ENCODE measurements at regions not wholly inside any gene's neighbourhood (a gene's known extent, or its start where the extent isn't known, plus 50 kb on each side); places are given as distances from the start of the nearest gene placed in this dataset.

DNA sequence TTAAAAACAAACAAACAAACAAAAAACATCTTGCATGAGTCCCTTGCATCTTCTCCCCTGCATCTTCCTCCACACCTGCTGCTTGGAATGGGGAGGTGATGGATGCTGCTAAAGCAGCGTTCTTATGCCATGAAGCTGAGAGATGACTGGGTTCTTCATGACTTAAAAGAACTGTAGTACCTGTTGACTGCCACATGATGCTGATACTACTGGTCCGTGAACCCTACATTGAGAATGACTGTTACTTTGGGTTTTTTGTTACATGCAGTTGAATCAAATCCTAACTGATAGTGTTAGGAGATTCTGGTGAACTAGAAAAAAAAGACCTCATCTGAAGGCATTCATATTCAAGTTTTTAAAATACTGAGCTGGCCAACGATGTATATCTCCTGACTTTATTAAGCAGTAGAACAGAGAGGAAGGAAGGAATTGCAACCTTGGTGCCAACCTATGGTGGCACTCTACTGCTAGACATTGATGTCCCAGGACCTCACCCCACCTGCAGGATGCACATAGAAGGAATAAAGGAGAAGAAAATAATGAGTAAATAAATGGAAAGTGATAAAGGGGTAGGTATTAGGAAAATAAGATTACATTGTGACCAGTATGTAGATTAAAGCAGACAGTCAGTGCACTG, 63.2 kb upstream of the SPAG16 start:
- CTCF ChIA-PET = no interaction called here
- H3K27ac ChIP-seq (ENCODE audit: extremely low read depth, low read depth, low read length) = no peak overlapping the region
- H3K9me3 ChIP-seq (ENCODE audit: control insufficient read depth, insufficient read depth, low read depth, low read length) = no peaks in the 10 kb centered on the region
- H3K36me3 ChIP-seq (ENCODE audit: control insufficient read depth in 2 of 2, insufficient read depth in 1 of 2, low read length in 2 of 2) = no peaks in the 10 kb centered on the region
- no peak for TF ChIP-seq SP3 (tag by site-specific recombination; IDR thresholded peaks at IDR 0.05)
- TF ChIP-seq SCRT2 (tag by site-specific recombination; IDR thresholded peaks at IDR 0.05) = 0 out of 2 replicates have a peak, but pooled peaks have one; percentile 17
- POLR2A ChIA-PET = no interaction called here
- H3K4me1 ChIP-seq (ENCODE audit: control insufficient read depth, insufficient read depth, low read length) = no peaks in the 10 kb centered on the region
- H3K4me3 ChIP-seq (ENCODE audit: low read depth, low read length) = no peak overlapping the region

DNA sequence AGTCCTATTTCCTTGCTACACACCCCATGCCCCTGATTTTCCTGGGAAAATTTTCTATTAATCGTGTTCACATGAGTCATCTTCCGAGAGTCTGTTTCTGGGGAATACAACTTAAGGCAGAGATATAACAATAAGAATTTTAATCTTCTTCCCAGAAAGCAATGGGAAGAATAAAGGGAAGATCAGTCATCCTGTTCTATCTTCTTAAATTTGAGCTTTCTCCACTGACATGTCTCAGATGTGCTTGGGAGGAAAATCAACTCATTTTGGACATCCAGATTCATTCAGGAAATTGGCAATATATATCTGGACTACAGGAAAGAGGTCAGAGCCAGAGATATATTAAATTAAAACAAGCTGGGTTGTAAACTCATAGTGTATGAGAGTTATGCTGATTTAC, 62.3 kb upstream of the SPAG16 start:
- TF ChIP-seq YY1 (tag by site-specific recombination; IDR thresholded peaks at IDR 0.05) = no peak
- TF ChIP-seq ZNF324 (tag by site-specific recombination; IDR thresholded peaks at IDR 0.05) = no peak
- TF ChIP-seq ZNF169 (tag by site-specific recombination; IDR thresholded peaks at IDR 0.05) = no peak
- TF ChIP-seq ZNF174 (tag by site-specific recombination; IDR thresholded peaks at IDR 0.05) = no peak
- TF ChIP-seq ZNF366 (tag by site-specific recombination; conservative IDR thresholded peaks at IDR 0.05) = no peak
- no peak for TF ChIP-seq ZNF214 (tag by site-specific recombination; IDR thresholded peaks at IDR 0.05; ENCODE audit: borderline replicate concordance)
- TF ChIP-seq ZNF747 (tag by site-specific recombination; IDR thresholded peaks at IDR 0.05) = no peak
- TF ChIP-seq ZNF341 (tag by site-specific recombination; IDR thresholded peaks at IDR 0.05; ENCODE audit: low read depth) = no peak
- TF ChIP-seq ZNF426 (tag by site-specific recombination; IDR thresholded peaks at IDR 0.05) = no peak
- TF ChIP-seq, protein P1, sequence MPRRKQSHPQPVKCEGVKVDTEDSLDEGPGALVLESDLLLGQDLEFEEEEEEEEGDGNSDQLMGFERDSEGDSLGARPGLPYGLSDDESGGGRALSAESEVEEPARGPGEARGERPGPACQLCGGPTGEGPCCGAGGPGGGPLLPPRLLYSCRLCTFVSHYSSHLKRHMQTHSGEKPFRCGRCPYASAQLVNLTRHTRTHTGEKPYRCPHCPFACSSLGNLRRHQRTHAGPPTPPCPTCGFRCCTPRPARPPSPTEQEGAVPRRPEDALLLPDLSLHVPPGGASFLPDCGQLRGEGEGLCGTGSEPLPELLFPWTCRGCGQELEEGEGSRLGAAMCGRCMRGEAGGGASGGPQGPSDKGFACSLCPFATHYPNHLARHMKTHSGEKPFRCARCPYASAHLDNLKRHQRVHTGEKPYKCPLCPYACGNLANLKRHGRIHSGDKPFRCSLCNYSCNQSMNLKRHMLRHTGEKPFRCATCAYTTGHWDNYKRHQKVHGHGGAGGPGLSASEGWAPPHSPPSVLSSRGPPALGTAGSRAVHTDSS (tag by site-specific recombination; IDR thresholded peaks at IDR 0.05) = no peak
- TF ChIP-seq ZNF266 (tag by site-specific recombination; IDR thresholded peaks at IDR 0.05; ENCODE audit: low read depth) = no peak
- Histone ChIP-seq H3K27ac (ENCODE audit: extremely low read depth, low read depth, low read length) (no peak overlapping the region), H3K4me1 (ENCODE audit: control insufficient read depth, insufficient read depth, low read length) (no peaks in the 10 kb centered on the region), H3K36me3 (ENCODE audit: control insufficient read depth in 2 of 2, insufficient read depth in 1 of 2, low read length in 2 of 2) (no peaks in the 10 kb centered on the region), H3K9me3 (ENCODE audit: control insufficient read depth, insufficient read depth, low read depth, low read length) (no peaks in the 10 kb centered on the region), H3K4me3 (ENCODE audit: low read depth, low read length) (no peak overlapping the region)
- POLR2A ChIA-PET = no interaction called here
- CTCF ChIA-PET = no interaction called here

DNA sequence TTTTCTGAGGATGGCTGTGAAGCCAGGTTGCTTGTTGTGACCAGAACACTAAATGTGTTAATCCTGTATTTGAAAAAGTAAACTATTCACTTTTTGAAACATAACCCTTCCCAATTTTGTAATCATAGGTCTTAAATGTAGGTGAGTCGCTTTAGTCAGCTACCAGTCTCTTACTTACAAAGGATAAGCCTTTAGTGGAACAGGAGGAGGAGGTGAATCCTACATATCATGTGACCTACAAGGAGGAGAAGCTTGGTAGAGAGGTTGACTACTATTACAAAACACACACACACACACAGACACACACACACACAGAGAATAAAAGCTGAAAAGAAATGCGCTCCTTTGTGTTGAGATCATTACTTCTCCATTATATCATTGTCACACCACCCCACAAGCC, 59.9 kb upstream of the SPAG16 start:
- no peaks in the 10 kb centered on the region for H3K9me3 ChIP-seq (ENCODE audit: control insufficient read depth, insufficient read depth, low read depth, low read length)
- H3K36me3 ChIP-seq (ENCODE audit: control insufficient read depth in 2 of 2, insufficient read depth in 1 of 2, low read length in 2 of 2) = no peaks in the 10 kb centered on the region
- ChIA-PET CTCF (interaction anchor here (0.5 to 0.6 kb wide), 3 partner anchors 11 to 1218 kb away, joined by 3 read pairs; no protein-coding TSS in a partner anchor), POLR2A (no interaction called here)
- no peak overlapping the region for H3K27ac ChIP-seq (ENCODE audit: extremely low read depth, low read depth, low read length)
- no peaks in the 10 kb centered on the region for H3K4me1 ChIP-seq (ENCODE audit: control insufficient read depth, insufficient read depth, low read length)
- no peak overlapping the region for H3K4me3 ChIP-seq (ENCODE audit: low read depth, low read length)
- TF ChIP-seq, protein P2, sequence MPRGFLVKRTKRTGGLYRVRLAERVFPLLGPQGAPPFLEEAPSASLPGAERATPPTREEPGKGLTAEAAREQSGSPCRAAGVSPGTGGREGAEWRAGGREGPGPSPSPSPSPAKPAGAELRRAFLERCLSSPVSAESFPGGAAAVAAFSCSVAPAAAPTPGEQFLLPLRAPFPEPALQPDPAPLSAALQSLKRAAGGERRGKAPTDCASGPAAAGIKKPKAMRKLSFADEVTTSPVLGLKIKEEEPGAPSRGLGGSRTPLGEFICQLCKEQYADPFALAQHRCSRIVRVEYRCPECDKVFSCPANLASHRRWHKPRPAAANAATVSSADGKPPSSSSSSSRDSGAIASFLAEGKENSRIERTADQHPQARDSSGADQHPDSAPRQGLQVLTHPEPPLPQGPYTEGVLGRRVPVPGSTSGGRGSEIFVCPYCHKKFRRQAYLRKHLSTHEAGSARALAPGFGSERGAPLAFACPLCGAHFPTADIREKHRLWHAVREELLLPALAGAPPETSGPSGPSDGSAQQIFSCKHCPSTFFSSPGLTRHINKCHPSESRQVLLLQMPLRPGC (tag by site-specific recombination; IDR thresholded peaks at IDR 0.05) = no peak
- TF ChIP-seq, protein P3, sequence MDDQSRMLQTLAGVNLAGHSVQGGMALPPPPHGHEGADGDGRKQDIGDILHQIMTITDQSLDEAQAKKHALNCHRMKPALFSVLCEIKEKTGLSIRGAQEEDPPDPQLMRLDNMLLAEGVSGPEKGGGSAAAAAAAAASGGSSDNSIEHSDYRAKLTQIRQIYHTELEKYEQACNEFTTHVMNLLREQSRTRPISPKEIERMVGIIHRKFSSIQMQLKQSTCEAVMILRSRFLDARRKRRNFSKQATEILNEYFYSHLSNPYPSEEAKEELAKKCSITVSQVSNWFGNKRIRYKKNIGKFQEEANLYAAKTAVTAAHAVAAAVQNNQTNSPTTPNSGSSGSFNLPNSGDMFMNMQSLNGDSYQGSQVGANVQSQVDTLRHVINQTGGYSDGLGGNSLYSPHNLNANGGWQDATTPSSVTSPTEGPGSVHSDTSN (CRISPR knock-in tag; IDR thresholded peaks at IDR 0.05) = no peak
- TF ChIP-seq, protein P4, sequence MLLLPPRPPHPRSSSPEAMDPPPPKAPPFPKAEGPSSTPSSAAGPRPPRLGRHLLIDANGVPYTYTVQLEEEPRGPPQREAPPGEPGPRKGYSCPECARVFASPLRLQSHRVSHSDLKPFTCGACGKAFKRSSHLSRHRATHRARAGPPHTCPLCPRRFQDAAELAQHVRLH (tag by site-specific recombination; IDR thresholded peaks at IDR 0.05) = no peak
- TF ChIP-seq ZNF248 (tag by site-specific recombination; IDR thresholded peaks at IDR 0.05) = no peak
- TF ChIP-seq, protein P5, sequence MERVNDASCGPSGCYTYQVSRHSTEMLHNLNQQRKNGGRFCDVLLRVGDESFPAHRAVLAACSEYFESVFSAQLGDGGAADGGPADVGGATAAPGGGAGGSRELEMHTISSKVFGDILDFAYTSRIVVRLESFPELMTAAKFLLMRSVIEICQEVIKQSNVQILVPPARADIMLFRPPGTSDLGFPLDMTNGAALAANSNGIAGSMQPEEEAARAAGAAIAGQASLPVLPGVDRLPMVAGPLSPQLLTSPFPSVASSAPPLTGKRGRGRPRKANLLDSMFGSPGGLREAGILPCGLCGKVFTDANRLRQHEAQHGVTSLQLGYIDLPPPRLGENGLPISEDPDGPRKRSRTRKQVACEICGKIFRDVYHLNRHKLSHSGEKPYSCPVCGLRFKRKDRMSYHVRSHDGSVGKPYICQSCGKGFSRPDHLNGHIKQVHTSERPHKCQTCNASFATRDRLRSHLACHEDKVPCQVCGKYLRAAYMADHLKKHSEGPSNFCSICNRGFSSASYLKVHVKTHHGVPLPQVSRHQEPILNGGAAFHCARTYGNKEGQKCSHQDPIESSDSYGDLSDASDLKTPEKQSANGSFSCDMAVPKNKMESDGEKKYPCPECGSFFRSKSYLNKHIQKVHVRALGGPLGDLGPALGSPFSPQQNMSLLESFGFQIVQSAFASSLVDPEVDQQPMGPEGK (tag by site-specific recombination; IDR thresholded peaks at IDR 0.05) = no peak
- TF ChIP-seq ZNF416 (tag by site-specific recombination; IDR thresholded peaks at IDR 0.05) = no peak
- TF ChIP-seq ZNF423 (tag by site-specific recombination; IDR thresholded peaks at IDR 0.05) = no peak
- TF ChIP-seq ZBTB17 (tag by site-specific recombination; IDR thresholded peaks at IDR 0.05) = no peak
- TF ChIP-seq, protein P6, sequence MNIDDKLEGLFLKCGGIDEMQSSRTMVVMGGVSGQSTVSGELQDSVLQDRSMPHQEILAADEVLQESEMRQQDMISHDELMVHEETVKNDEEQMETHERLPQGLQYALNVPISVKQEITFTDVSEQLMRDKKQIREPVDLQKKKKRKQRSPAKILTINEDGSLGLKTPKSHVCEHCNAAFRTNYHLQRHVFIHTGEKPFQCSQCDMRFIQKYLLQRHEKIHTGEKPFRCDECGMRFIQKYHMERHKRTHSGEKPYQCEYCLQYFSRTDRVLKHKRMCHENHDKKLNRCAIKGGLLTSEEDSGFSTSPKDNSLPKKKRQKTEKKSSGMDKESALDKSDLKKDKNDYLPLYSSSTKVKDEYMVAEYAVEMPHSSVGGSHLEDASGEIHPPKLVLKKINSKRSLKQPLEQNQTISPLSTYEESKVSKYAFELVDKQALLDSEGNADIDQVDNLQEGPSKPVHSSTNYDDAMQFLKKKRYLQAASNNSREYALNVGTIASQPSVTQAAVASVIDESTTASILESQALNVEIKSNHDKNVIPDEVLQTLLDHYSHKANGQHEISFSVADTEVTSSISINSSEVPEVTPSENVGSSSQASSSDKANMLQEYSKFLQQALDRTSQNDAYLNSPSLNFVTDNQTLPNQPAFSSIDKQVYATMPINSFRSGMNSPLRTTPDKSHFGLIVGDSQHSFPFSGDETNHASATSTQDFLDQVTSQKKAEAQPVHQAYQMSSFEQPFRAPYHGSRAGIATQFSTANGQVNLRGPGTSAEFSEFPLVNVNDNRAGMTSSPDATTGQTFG (tag by site-specific recombination; IDR thresholded peaks at IDR 0.05; ENCODE audit: borderline replicate concordance) = no peak
- no peak for TF ChIP-seq EGR2 (tag by site-specific recombination; IDR thresholded peaks at IDR 0.05; ENCODE audit: low read depth)
- no peak for TF ChIP-seq ZNF837 (tag by site-specific recombination; IDR thresholded peaks at IDR 0.05)
